ENCODE measurements at regions not wholly inside any gene's neighbourhood (a gene's known extent, or its start where the extent isn't known, plus 50 kb on each side); places are given as distances from the start of the nearest gene placed in this dataset.

DNA sequence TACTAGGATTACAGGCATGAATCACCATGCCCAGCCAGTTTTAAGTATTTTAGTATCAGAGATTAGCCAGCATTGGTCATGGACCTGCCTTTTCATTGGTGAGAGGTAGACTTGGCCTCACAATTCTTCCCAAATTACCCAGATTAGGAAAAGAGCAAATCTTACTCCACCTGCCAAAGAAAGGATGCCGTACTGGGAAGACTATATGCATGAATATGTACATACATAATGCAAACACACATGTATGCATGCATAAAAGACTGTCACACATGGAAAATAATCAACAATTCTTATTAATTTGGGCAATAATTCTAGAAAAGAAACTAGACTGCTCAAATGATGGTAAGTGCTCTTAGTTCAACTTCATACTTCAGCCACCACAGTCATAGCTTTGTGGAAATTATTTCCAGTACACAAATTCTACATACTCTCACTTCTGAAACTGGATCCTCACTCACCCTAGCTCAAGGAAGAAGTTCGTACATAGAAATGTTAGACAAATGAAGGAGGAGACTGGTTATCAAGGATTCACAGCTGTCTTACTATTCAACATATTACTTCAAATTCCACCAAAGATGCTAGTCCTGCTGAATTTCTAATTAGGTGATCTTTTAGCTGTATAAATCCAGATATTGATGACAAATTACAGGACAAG lies 73.7 kb downstream of the MINAR2 start:
- Histone ChIP-seq H3K9me3 (ENCODE audit: low read depth, low read length) (no peaks in the 10 kb centered on the region), H3K27ac (no peak overlapping the region), H3K9ac (ENCODE audit: insufficient read length) (no peak overlapping the region), H3K36me3 (ENCODE audit: insufficient read depth, low read length) (no peaks in the 10 kb centered on the region), H3K4me3 (no peak overlapping the region)
- TF ChIP-seq FOXP2 (optimal IDR thresholded peaks at IDR 0.05; ENCODE audit: control extremely low read depth, extremely low read length, insufficient read depth) (no peak), POLR2AphosphoS5 (IDR thresholded peaks at IDR 0.05; ENCODE audit: borderline replicate concordance, low read depth, low read length) (no peak), EZH2 (IDR thresholded peaks at IDR 0.05) (no peak)
- no peak for DNase-seq (ENCODE audit: low read depth, low spot score)

- Histone ChIP-seq H3K4me3 (no peak overlapping the region), H3K9me3 (ENCODE audit: low read depth, low read length) (no peaks in the 10 kb centered on the region), H3K36me3 (ENCODE audit: insufficient read depth, low read length) (no peaks in the 10 kb centered on the region), H3K9ac (ENCODE audit: insufficient read length) (no peak overlapping the region), H3K27ac (no peak overlapping the region)
- TF ChIP-seq EZH2 (IDR thresholded peaks at IDR 0.05) (no peak), POLR2AphosphoS5 (IDR thresholded peaks at IDR 0.05; ENCODE audit: borderline replicate concordance, low read depth, low read length) (no peak), FOXP2 (optimal IDR thresholded peaks at IDR 0.05; ENCODE audit: control extremely low read depth, extremely low read length, insufficient read depth) (no peak)
- no peak for DNase-seq (ENCODE audit: low read depth, low spot score)
Measured at GRCh38 chr5:129830288-129830687, 74.0 kb upstream of the CHSY3 start.

DNA sequence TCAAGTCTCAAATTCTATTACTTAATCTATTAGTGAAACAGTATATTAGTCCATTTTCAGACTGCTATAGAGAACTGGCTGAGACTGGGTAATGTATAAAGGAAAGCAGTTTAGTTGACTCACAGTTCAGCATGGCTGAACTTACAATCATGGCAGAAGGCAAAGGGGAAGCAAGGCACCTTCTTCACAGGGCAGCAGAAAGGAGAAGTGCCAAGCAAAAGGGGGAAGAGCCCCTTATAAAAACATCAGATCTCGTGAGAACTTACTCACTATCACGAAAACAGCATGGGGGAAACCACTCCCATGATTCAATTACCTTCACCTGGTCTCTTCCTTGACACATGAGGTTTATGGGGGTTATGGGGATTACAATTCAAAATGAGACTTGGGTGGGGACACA lies 67.9 kb upstream of the CHSY3 start:
- Histone ChIP-seq H3K27ac (no peak overlapping the region), H3K4me3 (no peak overlapping the region), H3K9ac (ENCODE audit: insufficient read length) (no peak overlapping the region), H3K9me3 (ENCODE audit: low read depth, low read length) (no peaks in the 10 kb centered on the region), H3K36me3 (ENCODE audit: insufficient read depth, low read length) (no peaks in the 10 kb centered on the region)
- no peak for DNase-seq (ENCODE audit: low read depth, low spot score)
- TF ChIP-seq EZH2 (IDR thresholded peaks at IDR 0.05) (no peak), FOXP2 (optimal IDR thresholded peaks at IDR 0.05; ENCODE audit: control extremely low read depth, extremely low read length, insufficient read depth) (no peak), POLR2AphosphoS5 (IDR thresholded peaks at IDR 0.05; ENCODE audit: borderline replicate concordance, low read depth, low read length) (no peak)

DNA sequence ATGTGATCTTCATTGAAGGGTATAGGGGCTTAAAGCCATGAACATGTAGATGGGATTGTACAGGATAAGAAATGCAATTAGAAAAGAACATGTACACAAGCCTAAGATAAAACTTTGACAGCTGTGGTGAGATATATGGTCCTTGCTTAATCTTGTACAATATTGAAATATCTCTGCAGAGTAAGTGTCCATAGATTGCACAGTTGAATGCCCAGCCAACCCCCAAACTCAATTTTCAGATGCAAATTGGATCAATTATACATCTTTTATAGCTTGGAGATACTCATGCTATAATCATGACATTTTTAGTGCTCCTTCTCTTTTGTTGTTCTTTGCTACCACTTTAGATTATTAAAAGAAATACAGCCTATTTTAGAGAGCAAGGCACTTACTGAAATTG lies 59.5 kb upstream of the CHSY3 start:
- no peak overlapping the region for H3K27ac ChIP-seq
- no peaks in the 10 kb centered on the region for H3K9me3 ChIP-seq (ENCODE audit: low read depth, low read length)
- no peaks in the 10 kb centered on the region for H3K36me3 ChIP-seq (ENCODE audit: insufficient read depth, low read length)
- TF ChIP-seq POLR2AphosphoS5 (IDR thresholded peaks at IDR 0.05; ENCODE audit: borderline replicate concordance, low read depth, low read length) (no peak), EZH2 (IDR thresholded peaks at IDR 0.05) (no peak), FOXP2 (optimal IDR thresholded peaks at IDR 0.05; ENCODE audit: control extremely low read depth, extremely low read length, insufficient read depth) (no peak)
- no peak overlapping the region for H3K4me3 ChIP-seq
- H3K9ac ChIP-seq (ENCODE audit: insufficient read length): no peak overlapping the region
- DNase-seq (ENCODE audit: low read depth, low spot score): no peak

DNA sequence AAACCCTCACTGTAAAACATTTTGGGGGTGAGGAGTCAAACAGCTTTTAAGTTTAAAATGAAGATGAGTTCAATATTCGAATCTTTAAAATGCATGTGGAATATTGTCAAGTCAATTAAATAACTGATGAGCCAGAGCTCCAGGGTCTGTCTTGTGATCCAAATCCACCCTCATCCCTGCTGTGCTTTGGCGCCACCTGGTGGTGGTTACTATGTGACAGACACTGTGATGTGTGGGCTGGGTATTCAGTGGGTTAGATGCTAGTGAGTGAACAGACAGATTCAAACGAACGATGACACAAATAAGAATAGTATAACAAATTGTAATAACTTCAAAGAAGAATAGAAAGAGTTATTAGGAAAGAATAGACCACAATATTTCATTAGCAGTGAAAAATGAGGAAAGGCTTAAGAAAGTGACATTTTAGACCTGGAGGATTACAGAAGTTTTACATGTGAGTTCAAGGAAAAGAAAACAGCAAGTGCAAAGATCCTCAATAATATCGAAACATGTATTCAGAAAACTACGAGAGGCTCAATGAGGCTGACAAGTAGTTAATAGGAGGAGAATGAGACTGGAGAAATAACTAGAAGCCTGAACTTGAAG lies 51.4 kb upstream of the CHSY3 start:
- Histone ChIP-seq H3K36me3 (ENCODE audit: insufficient read depth, low read length) (no peaks in the 10 kb centered on the region), H3K27ac (no peak overlapping the region), H3K9ac (ENCODE audit: insufficient read length) (no peak overlapping the region), H3K9me3 (ENCODE audit: low read depth, low read length) (no peaks in the 10 kb centered on the region), H3K4me3 (no peak overlapping the region)
- TF ChIP-seq POLR2AphosphoS5 (IDR thresholded peaks at IDR 0.05; ENCODE audit: borderline replicate concordance, low read depth, low read length) (no peak), EZH2 (IDR thresholded peaks at IDR 0.05) (no peak), FOXP2 (optimal IDR thresholded peaks at IDR 0.05; ENCODE audit: control extremely low read depth, extremely low read length, insufficient read depth) (no peak)
- peak; percentile 28 for DNase-seq (ENCODE audit: low read depth, low spot score)

GRCh38 chr5:129853588-129853987 lies 50.7 kb upstream of the CHSY3 start:
- TF ChIP-seq FOXP2 (optimal IDR thresholded peaks at IDR 0.05; ENCODE audit: control extremely low read depth, extremely low read length, insufficient read depth): no peak
- no peak for TF ChIP-seq POLR2AphosphoS5 (IDR thresholded peaks at IDR 0.05; ENCODE audit: borderline replicate concordance, low read depth, low read length)
- no peak for TF ChIP-seq EZH2 (IDR thresholded peaks at IDR 0.05)
- Histone ChIP-seq H3K36me3 (ENCODE audit: insufficient read depth, low read length) (no peaks in the 10 kb centered on the region), H3K4me3 (no peak overlapping the region), H3K9ac (ENCODE audit: insufficient read length) (no peak overlapping the region), H3K27ac (no peak overlapping the region), H3K9me3 (ENCODE audit: low read depth, low read length) (no peaks in the 10 kb centered on the region)
- DNase-seq (ENCODE audit: low read depth, low spot score): no peak
